Transverse colon (tissue), 4 donors: ENCODE measurements at regions not wholly inside any gene's neighbourhood (a gene's known extent, or its start where the extent isn't known, plus 50 kb on each side); places are given as distances from the start of the nearest gene placed in this dataset.

Experiments used
- EP300 ChIP-seq: sonication (generic); formaldehyde crosslinking; IDR thresholded peaks from one replicate; pipeline ENCODE4 v1.6.1; 2017; ENCODE audit warnings: antibody characterized with exemption, low read depth
- POLR2A ChIP-seq: fragments of 450-650 bp; IDR thresholded peaks from one replicate; pipeline ENCODE4 v1.6.1; 2016; ENCODE audit warnings: antibody characterized with exemption, mild to moderate bottlenecking, moderate library complexity
- POLR2AphosphoS5 ChIP-seq, 3 donors: sonication (generic); formaldehyde crosslinking; IDR thresholded peaks; one replicate each; pipeline ENCODE4 v1.6.1; 2016; ENCODE audit warnings: antibody characterized with exemption in 3 of 3
- TF ChIP-seq, protein P1 (sequence below), 5 experiments: fragments of 200-600 bp in 3 of 5; fragments of 450-650 bp in 2 of 5; sonication (generic) in 3 of 5; IDR thresholded peaks; 1 replicate in 2 of 5; 2 replicates in 3 of 5; pipeline ENCODE4 v1.5.1; 2016 to 2017; ENCODE audit warnings: antibody characterized with exemption in 5 of 5, inconsistent platforms in 3 of 5, mild to moderate bottlenecking in 2 of 5, moderate library complexity in 1 of 5

GRCh38 chr2:215750763-215751162 lies 262.6 kb downstream of the MREG start:
- TF ChIP-seq, protein P1, sequence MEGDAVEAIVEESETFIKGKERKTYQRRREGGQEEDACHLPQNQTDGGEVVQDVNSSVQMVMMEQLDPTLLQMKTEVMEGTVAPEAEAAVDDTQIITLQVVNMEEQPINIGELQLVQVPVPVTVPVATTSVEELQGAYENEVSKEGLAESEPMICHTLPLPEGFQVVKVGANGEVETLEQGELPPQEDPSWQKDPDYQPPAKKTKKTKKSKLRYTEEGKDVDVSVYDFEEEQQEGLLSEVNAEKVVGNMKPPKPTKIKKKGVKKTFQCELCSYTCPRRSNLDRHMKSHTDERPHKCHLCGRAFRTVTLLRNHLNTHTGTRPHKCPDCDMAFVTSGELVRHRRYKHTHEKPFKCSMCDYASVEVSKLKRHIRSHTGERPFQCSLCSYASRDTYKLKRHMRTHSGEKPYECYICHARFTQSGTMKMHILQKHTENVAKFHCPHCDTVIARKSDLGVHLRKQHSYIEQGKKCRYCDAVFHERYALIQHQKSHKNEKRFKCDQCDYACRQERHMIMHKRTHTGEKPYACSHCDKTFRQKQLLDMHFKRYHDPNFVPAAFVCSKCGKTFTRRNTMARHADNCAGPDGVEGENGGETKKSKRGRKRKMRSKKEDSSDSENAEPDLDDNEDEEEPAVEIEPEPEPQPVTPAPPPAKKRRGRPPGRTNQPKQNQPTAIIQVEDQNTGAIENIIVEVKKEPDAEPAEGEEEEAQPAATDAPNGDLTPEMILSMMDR (IDR thresholded peaks at IDR 0.05) = no peak
- TF ChIP-seq POLR2A (no peak), POLR2AphosphoS5 (IDR thresholded peaks at IDR 0.05) (no peak), EP300 (no peak)
